ENCODE measurements at regions not wholly inside any gene's neighbourhood (a gene's known extent, or its start where the extent isn't known, plus 50 kb on each side); places are given as distances from the start of the nearest gene placed in this dataset.

DNA sequence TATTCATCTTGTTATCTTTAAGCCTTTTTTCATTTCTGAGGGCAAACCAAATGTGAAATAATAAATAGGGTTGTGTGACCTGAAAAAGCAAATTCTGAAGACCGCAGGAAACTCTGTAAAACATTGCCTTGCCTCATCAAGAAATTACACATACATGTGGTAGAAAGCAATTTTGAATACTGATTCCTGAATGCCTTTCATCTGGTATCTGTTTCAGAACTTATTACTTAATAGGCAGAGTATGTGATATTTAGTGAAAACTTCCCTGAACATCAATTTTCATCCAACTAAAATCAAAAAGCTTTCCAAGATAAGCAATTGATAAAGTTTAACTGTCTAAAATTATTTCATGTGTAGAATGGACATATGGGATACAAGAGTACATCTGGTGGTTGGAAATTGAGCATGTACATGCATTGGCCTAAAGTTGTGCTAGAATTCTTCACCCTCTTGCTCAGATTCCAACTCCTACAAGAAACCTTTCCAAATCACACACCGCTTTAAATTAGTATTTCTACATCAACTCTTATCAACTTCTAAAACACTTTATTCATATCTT lies 606.0 kb upstream of the LCORL start:
- Histone ChIP-seq H3K4me1 (ENCODE audit: insufficient read depth) (no peaks in the 10 kb centered on the region), H3K4me3 (no peak overlapping the region), H3K9me3 (no peaks in the 10 kb centered on the region), H3K36me3 (no peaks in the 10 kb centered on the region), H3K27ac (no peak overlapping the region), H3K27me3 (no peaks in the 10 kb centered on the region)
- intact Hi-C loops (cut with DNase I): no loop called here
- DNase-seq: no peak
- WGBS, 3 donors: 44 to 51% (median 49%) methylated on average over 2 of the region's 2 CpGs
- TF ChIP-seq EP300 (IDR thresholded peaks at IDR 0.05) (no peak), POLR2A (IDR thresholded peaks at IDR 0.05) (no peak)
- TF ChIP-seq, protein P1, sequence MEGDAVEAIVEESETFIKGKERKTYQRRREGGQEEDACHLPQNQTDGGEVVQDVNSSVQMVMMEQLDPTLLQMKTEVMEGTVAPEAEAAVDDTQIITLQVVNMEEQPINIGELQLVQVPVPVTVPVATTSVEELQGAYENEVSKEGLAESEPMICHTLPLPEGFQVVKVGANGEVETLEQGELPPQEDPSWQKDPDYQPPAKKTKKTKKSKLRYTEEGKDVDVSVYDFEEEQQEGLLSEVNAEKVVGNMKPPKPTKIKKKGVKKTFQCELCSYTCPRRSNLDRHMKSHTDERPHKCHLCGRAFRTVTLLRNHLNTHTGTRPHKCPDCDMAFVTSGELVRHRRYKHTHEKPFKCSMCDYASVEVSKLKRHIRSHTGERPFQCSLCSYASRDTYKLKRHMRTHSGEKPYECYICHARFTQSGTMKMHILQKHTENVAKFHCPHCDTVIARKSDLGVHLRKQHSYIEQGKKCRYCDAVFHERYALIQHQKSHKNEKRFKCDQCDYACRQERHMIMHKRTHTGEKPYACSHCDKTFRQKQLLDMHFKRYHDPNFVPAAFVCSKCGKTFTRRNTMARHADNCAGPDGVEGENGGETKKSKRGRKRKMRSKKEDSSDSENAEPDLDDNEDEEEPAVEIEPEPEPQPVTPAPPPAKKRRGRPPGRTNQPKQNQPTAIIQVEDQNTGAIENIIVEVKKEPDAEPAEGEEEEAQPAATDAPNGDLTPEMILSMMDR (IDR thresholded peaks at IDR 0.05): no peak

DNA sequence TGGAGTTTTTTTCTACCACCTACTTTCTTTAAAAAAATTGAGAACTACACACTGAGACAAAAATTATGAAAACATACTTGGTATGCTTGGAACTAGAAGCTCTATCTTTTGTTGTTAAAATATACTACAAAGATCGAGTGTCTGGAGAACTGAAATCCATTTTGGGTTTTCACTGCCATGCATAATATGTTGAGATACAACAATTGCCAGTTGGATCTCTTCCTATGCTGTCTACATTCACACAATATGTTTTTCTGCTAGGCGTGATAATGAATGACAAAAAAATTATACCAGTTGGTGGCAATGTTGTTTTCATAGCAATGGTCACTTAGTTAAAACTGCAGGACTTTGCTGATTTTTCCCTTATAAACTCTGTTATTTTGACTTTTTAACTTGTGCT lies 605.4 kb upstream of the LCORL start:
- Histone ChIP-seq H3K36me3 (no peaks in the 10 kb centered on the region), H3K4me3 (no peak overlapping the region), H3K9me3 (no peaks in the 10 kb centered on the region), H3K27me3 (no peaks in the 10 kb centered on the region), H3K27ac (no peak overlapping the region), H3K4me1 (ENCODE audit: insufficient read depth) (no peaks in the 10 kb centered on the region)
- 6 to 15% (median 7%) methylated on average over 2 of the region's 2 CpGs for WGBS, 3 donors
- intact Hi-C loops (cut with DNase I): no loop called here
- DNase-seq: no peak
- TF ChIP-seq EP300 (IDR thresholded peaks at IDR 0.05) (no peak), POLR2A (IDR thresholded peaks at IDR 0.05) (no peak)
- TF ChIP-seq, protein P1 (IDR thresholded peaks at IDR 0.05): no peak

DNA sequence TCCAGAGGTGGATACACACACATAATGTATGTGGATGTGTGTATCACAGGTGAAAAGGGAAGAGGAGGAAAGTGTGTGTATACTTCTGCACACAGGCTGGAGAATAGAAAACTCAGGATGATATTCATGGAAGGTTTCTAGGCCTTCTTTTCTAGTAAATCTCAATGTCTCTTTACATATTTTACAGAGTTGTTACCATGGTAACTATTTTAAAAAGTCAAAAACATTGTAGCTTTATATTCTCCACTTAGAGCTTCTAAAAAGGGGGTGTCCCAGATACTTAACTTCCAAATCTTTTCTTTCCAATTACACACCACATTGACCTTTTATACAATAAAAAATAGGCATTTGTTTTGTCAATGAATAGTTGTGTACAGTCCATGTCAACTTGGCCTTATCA lies 604.8 kb upstream of the LCORL start:
- DNase-seq: no peak
- Histone ChIP-seq H3K9me3 (no peaks in the 10 kb centered on the region), H3K4me3 (no peak overlapping the region), H3K4me1 (ENCODE audit: insufficient read depth) (no peaks in the 10 kb centered on the region), H3K36me3 (no peaks in the 10 kb centered on the region), H3K27me3 (no peaks in the 10 kb centered on the region), H3K27ac (no peak overlapping the region)
- intact Hi-C loops (cut with DNase I): no loop called here
- TF ChIP-seq POLR2A (IDR thresholded peaks at IDR 0.05): no peak
- TF ChIP-seq, protein P1 (IDR thresholded peaks at IDR 0.05): no peak
- no peak for TF ChIP-seq EP300 (IDR thresholded peaks at IDR 0.05)

DNA sequence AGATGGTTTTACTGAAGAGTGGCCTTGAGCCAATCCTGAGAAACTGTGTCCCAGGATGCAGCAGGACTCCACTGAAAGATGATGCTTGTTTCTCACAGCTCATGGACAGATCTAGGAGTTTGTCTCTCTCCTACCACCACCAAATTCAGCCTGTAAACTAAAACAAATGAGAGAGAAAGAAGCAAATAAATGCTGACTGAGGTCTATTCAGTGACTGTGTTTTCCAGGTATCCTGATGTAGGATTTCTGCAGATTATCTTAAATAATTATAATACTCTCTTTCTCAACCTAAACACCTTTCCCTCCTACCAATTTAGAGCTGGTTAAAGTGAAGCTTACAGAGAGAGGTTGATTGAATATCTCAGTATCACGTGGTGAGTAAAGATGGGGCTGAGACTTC lies 599.6 kb upstream of the LCORL start:
- no peaks in the 10 kb centered on the region for H3K9me3 ChIP-seq
- no peak overlapping the region for H3K4me3 ChIP-seq
- H3K27me3 ChIP-seq: no peaks in the 10 kb centered on the region
- H3K27ac ChIP-seq: no peak overlapping the region
- no peaks in the 10 kb centered on the region for H3K4me1 ChIP-seq (ENCODE audit: insufficient read depth)
- DNase-seq: no peak
- WGBS, 3 donors: 77 to 88% (median 84%) methylated on average over 1 of the region's 1 CpG
- TF ChIP-seq, protein P1 (IDR thresholded peaks at IDR 0.05): no peak
- TF ChIP-seq EP300 (IDR thresholded peaks at IDR 0.05) (no peak), POLR2A (IDR thresholded peaks at IDR 0.05) (no peak)
- H3K36me3 ChIP-seq: no peaks in the 10 kb centered on the region
- intact Hi-C loops (cut with DNase I): no loop called here
